ENCODE measurements at regions not wholly inside any gene's neighbourhood (a gene's known extent, or its start where the extent isn't known, plus 50 kb on each side); places are given as distances from the start of the nearest gene placed in this dataset.

- Histone ChIP-seq H2BK12ac (ENCODE audit: low read depth, low read length) (no peak overlapping the region), H3K27me3 (replicated peaks in 1 of 4; ENCODE audit: control insufficient read depth in 3 of 4, extremely low read depth in 1 of 4, insufficient read depth in 3 of 4, low read length in 3 of 4) (no peaks in the 10 kb centered on the region; a peak in 1 of 7 replicates), H3K36me3 (ENCODE audit: control insufficient read depth in 2 of 4, insufficient read depth in 4 of 4, low read length in 3 of 4) (no peaks in the 10 kb centered on the region; a peak in 1 of 8 replicates), H3K4ac (replicated peaks; ENCODE audit: insufficient read length, low read depth, low read length) (no peak overlapping the region), H3K79me2 (ENCODE audit: control insufficient read depth in 1 of 2, insufficient read depth in 2 of 2, low read length in 2 of 2) (no peaks in the 10 kb centered on the region), H4K91ac (replicated peaks; ENCODE audit: insufficient read length, low read length) (no peak overlapping the region), H3K9me3 (ENCODE audit: insufficient read depth in 2 of 2, low read depth in 1 of 2, low read length in 1 of 2) (peaks cover 0 to 3% of the 10 kb centered on the region in 2 experiments; a peak in 1 of 4 replicates), H4K8ac (ENCODE audit: extremely low read depth, insufficient read depth, low read length) (no peak overlapping the region), H2AFZ (ENCODE audit: low read length) (no peak overlapping the region), H3K14ac (ENCODE audit: insufficient read length) (no peak overlapping the region), H2BK20ac (ENCODE audit: low read length) (no peak overlapping the region), H3K4me3 (ENCODE audit: extremely low read depth in 1 of 4, insufficient read depth in 2 of 4, low read depth in 3 of 4, low read length in 4 of 4) (no peak overlapping the region), H3K56ac (replicated peaks; ENCODE audit: insufficient read length, low read depth, low read length) (no peak overlapping the region), H4K5ac (ENCODE audit: insufficient read length, low read depth, low read length) (no peak overlapping the region), H4K20me1 (replicated peaks in 1 of 2; ENCODE audit: control insufficient read depth in 1 of 2, insufficient read depth in 2 of 2, low read length in 2 of 2) (no peaks in the 10 kb centered on the region), H2BK120ac (replicated peaks; ENCODE audit: low read depth, low read length) (no peak overlapping the region), H3K9ac (replicated peaks in 1 of 4; ENCODE audit: extremely low read depth in 1 of 4, low read depth in 3 of 4, low read length in 3 of 4) (no peak overlapping the region), H3K79me1 (ENCODE audit: low read depth, low read length) (no peaks in the 10 kb centered on the region), H3K23me2 (ENCODE audit: low read depth, low read length) (peaks cover 8% of the 10 kb centered on the region; the same call in 1 of the 2 replicates), H3K18ac (ENCODE audit: extremely low read depth, low read length) (no peak overlapping the region), H2BK15ac (ENCODE audit: low read length) (no peak overlapping the region), H3K4me1 (replicated peaks in 1 of 4; ENCODE audit: control insufficient read depth in 3 of 4, insufficient read depth in 4 of 4, low read length in 3 of 4) (peaks cover 0 to 6% (median 0%) of the 10 kb centered on the region in 4 experiments; a peak in 2 of 7 replicates), H3K27ac (ENCODE audit: low read depth, low read length) (no peak overlapping the region), H2BK5ac (ENCODE audit: low read depth, low read length) (no peak overlapping the region), H3K23ac (ENCODE audit: insufficient read length) (no peak overlapping the region), H3K4me2 (ENCODE audit: insufficient read depth in 1 of 2, low read depth in 2 of 2, low read length in 2 of 2) (no peak overlapping the region), H2AK5ac (ENCODE audit: low read depth, low read length) (peak overlapping the region; percentile 98)
- WGBS, 2 experiments (ENCODE audit: extremely low coverage in 1 of 2, insufficient coverage in 1 of 2, insufficient read length in 1 of 2, insufficient replicate concordance in 2 of 2, low coverage in 1 of 2, low lambda C conversion rate in 2 of 2, missing lambda C conversion rate in 1 of 2) = 95% methylated on average over 17 of the region's 17 CpGs; no CpG with 5 or more reads in 1 of the 2 experiments
- DNase-seq (ENCODE audit: low read depth in 1 of 2, low spot score in 2 of 2) = no peak
- ChIA-PET CTCF (ENCODE audit: partially characterized antibody) (interaction anchor here (1.0 kb wide), 1 partner anchor 8 kb away, joined by 3 read pairs; no protein-coding TSS in a partner anchor), POLR2A (ENCODE audit: partially characterized antibody) (no interaction called here)
- no peak for FAIRE-seq
- no peak for TF ChIP-seq E2F6 (IDR thresholded peaks at IDR 0.05)
- no peak for TF ChIP-seq CREB1 (IDR thresholded peaks at IDR 0.05)
- TF ChIP-seq ATF2 (IDR thresholded peaks at IDR 0.05; ENCODE audit: low read length) = no peak
- no peak for TF ChIP-seq TAF7 (optimal IDR thresholded peaks at IDR 0.05; ENCODE audit: borderline replicate concordance, low read depth, low read length)
- no peak for TF ChIP-seq SP2 (IDR thresholded peaks at IDR 0.05; ENCODE audit: low read length)
- TF ChIP-seq RFX5 (IDR thresholded peaks at IDR 0.05; ENCODE audit: borderline replicate concordance, low read depth, low read length) = no peak
- TF ChIP-seq PHF8 (conservative IDR thresholded peaks at IDR 0.05; ENCODE audit: low read depth, low read length) = no peak
- no peak for TF ChIP-seq TEAD4 (IDR thresholded peaks at IDR 0.05; ENCODE audit: low read depth, low read length)
Measured at GRCh38 chr2:240197462-240198139, 57.1 kb upstream of the OTOS start.

Measured in H1 (cell line).